GM19455 (cell line): ENCODE measurements at regions not wholly inside any gene's neighbourhood (a gene's known extent, or its start where the extent isn't known, plus 50 kb on each side); places are given as distances from the start of the nearest gene placed in this dataset.

ENCODE experiments used
- ATAC-seq: cut with Tn5 transposase; IDR thresholded peaks from one replicate; pipeline ENCODE4 v1.9.1; 2021; ENCODE audit not compliant: unreplicated experiment

DNA sequence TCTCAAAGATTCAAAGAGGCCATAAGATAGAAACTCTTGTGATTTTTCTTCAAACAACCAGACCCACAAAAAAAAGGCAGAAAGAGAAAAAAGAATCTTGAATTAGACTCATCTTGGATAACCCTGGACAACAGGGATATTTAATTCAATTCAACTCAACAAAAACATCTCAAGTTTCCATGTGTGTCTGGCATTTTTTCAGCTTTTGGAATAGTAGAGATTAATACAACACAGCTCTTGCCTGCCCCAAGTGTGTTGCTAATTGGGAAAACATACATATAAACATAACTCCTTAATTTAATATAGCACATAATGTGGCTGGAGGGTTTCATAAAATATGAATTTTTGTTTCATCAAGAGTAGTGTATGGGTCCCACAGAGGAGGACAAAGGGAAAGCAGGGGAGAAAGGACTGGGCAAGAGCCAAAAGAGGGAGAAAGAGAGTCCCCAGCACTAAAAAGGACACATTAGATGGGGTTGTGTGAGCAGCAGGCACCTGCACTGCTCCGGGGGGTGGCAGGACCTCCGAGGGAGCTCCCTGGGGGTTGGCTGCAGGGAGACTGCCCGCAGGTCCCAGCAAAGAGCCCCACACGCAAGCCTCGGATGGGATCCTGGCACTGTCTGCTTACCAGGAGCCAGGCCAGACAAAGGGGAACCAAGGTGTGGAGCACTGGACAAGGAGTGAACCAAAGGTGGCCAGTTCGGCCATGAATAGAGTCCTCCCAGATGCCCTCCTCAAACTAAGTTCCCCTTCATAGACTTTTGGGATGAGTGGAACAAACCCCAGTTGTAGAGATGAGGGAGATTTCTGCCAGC lies 65.6 kb upstream of the TMEM72 start:
- ATAC-seq = no peak

DNA sequence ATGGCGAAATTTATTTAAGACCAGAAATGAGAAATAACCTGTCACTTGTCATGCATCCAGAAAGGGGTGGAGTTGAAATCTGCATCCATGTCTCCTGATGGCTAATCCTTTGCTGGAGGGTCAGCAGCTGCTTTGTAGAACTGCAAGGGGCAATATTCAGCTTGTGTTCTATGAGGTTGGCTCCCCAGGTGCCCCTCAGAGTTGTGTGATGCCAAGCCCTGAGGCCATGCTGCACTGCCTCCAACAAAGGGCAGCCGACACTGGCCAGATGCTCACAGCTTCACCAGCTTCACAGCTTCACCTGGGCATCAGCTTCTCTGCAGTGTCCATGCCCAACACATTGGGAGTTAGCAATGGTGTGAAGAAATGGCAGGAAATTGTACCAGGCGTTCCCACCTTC lies 64.0 kb upstream of the TMEM72 start:
- ATAC-seq = no peak

DNA sequence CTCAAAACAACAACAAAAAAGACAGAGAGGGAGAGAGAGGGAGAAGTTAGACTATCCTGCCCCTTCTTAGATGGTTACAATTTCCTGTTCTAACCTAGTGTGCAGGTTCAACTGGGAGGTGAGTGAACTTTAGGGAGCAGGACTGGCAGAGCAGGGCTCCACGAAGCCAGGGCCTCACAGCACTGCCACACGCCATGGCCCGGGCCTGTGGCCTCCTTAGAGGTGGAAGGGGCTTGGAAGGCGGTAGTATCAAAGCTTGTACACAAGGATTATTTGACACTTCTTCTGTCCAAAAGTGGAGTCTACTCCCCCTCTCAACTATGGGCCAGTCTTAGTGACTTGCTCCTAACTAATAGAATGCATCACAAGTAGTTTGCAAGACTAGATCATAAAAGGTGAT lies 62.9 kb upstream of the TMEM72 start:
- ATAC-seq = no peak

DNA sequence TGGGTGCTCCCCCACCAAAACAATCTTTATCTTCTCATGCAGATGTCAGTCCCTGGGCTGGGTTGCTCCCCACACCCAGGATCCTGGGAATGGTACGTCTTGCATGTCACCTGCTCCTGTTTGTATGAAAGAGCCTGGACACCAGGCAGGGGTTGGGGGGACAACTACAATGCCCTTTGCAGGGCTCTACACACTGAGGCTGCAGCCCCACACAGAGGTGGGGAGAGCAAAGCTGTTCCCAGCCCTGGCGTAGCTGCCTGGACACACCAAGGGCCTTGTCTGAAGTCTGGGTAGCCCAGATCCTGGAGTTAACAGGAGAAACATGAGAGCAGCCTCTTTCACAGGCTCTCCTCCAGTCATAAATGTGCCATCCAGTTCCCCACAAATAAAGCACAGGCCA lies 61.2 kb upstream of the TMEM72 start:
- no peak for ATAC-seq

DNA sequence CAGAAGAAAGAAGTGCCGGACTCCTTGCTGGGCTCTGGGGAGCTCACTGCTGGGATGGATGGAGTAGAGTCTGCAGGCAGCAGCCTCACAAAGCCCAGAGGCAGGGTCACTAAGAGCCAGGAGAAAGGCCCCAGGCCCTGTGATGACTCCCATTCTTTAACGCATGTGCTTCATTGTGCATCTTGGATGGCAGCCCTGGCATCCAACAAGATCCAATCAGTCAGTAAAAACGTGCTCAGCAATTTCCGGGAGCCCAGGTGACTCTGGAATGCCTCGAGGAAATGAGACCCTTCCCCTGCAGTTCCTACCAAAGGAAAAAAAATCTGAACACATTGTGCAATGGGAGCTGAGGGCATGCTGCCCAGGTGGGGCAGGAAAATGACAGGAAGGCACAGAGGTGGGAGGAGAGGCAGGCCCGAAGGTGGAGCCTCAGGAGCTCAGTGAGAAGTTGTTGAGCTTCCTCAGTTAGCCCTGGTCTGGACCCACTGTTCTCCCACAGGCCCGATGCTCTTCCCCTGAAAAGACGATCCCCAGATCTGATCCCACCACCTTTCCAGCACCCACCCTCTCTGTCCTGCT lies 60.7 kb upstream of the TMEM72 start:
- no peak for ATAC-seq

- no peak for ATAC-seq
Measured at GRCh38 chr10:44851413-44851812, 59.7 kb upstream of the TMEM72 start.

DNA sequence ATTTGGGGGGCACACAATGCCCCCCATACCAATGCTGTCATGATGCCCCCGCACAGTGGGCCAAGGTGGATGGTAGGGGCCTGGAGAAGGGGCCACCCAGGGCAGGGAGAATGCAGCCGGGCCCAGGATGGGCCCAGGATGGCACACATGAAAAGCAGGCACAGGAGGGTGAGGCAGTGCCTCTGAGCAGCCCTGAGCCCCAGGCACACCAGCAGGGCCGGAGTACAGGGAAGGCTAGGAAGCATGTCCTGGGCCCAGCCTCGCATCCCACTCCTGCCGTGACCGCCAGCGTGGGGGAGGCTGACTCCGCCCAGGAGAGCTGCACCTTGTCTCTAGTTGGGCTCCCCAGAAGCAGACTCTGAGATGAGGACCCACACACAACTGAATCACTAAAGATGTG lies 59.3 kb upstream of the TMEM72 start:
- ATAC-seq = no peak

DNA sequence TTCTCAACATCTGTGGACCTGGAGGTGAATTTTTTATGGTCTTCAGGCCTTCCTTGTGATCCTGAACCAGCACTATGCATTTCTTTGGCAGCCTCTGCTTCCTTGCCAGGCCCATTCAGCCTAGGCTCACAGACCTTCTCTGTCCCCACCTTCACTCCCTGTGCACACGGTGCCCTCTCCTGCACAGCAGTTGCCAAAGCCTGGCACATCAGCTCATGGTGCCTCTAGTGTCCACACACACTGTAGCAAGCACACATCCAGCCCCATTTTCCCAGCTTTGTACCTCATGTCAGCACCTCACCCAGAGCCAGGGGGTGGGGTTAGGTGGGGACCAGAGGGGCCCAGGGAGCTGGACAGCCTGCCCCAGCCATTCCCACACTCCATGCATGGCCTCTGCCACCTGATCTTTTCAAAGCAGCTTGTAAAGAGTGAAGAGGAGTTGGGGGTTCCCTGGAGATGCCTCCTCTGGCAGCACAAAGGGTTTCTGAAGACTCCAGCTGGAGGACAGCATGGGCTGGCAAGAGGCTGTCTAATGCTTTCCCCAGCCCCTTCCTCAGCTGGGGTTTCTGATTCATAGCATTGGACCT lies 57.9 kb upstream of the TMEM72 start:
- ATAC-seq = no peak

DNA sequence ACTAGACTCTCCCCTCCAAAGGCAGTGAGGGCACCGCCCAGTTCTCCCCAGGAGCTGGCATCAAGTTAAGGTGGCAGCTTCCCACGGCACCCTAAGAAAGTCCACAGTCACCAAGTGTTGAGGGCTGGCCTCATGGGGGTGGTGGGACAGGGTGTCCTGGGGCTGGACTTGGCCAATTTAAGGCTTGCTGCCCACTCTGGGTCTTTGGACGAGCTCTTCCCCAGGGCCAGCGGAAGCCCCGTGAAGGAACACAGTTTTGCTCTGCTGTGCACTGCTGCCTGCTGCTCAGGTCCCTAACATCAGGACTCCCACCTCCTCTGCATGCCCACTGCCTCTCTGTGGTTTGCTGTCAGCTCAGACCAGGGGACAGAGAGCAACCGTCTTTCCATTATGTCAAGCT lies 57.3 kb upstream of the TMEM72 start:
- ATAC-seq = no peak

- no peak for ATAC-seq
Measured at GRCh38 chr10:44854693-44855350, 56.3 kb upstream of the TMEM72 start.

GRCh38 chr10:44856696-44857095 lies 54.4 kb upstream of the TMEM72 start:
- no peak for ATAC-seq

DNA sequence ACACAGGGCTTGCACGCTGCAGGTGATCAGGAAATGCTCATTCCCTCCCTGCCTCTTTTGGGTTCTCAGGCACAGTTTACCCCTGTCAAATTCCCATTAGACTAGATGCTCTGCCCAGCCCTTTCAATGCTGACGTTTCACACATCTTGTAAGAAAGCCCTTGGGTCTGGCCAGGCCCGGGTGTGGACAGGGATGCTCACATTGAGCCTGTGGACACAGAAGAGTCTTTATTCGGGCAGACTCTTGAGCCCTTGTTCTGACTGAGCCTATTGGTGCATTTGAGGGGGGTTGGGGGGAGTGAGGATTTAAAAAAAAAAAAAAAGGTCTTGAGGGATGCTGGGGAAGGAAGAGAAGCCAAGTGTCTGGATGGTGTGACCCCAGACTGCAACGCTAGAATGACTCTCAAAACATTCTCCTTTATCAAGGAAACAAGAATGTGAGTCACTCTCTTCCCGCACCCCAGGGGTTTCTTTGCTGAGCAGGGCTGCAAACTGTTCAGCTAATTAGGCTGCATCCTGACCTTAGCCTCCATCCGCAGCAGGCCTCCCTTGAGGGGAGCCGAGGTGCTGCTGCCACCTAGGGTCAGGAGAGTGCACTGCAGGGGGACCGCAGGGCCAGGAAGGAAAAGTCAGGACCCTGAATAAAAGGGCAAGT lies 53.6 kb upstream of the TMEM72 start:
- no peak for ATAC-seq

DNA sequence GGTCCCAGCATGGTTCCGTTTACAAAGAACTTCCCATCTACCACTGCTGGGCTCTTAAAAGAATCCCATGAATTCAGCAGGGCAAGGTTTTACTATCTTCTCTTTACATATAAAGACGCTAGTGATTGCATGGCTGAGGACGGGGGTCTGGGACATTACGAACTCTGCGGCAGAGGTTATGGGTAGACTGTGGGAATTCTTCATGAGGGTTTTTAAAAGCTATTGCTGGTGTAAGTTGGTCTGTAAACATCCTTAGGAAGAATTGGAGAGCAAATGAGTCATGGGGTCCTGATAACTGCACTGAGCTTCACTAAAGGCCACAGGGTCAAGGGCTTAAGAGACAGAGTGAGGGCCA lies 53.1 kb upstream of the TMEM72 start:
- no peak for ATAC-seq

DNA sequence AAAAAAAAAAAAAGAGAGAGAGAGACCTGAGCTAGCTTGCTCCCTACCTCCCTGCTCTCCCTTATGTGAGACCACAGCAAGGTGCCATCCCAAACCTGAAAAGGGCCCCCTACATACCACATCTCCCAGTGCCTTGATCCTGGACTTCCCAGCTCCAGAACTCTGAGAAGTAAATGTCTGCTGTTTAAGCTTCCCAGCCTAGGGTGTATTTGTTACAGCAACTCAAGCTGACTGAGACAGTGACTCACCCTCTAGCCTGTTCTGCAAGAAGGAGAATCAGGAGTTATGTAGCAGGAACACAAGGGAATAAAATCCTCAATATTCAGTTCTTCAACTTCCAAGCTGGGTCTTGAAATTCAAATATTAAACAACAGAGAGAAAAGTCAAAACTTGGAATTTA lies 52.1 kb upstream of the TMEM72 start:
- ATAC-seq = no peak

DNA sequence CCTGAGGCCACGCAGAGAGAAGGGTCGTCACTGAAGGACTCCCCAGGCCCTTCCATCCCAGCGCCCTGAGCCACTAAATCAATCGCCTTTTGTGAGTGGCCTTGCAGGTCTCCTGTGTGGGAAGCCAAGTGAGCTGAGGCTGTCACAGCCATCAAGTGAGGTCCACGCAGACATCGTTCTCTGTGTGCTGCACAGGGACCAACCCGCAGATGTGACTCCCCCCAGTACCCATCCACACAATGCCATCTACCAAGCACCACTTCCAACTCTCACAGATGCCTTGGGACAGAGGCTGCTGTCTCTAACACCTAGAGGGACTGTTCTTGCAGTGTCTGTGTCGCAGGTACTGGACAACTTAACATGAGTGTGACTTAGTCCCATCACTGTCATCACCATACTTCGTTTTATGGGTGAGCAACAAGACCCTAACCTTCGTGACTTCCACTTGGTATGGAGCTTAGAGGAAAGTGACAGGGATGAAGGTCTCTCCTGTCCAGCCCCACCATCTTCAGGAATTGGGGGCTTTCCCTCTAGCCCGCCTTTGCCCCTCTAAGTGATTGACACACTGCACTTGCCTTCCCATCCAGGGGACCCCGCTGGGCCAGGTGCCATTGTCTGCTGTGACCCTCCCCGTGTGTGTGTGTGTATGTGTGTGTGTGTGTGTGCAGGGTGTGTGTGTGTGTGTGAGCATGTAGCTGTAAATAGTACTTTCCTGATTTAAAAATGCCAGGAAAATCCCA lies 51.4 kb upstream of the TMEM72 start:
- ATAC-seq = no peak

DNA sequence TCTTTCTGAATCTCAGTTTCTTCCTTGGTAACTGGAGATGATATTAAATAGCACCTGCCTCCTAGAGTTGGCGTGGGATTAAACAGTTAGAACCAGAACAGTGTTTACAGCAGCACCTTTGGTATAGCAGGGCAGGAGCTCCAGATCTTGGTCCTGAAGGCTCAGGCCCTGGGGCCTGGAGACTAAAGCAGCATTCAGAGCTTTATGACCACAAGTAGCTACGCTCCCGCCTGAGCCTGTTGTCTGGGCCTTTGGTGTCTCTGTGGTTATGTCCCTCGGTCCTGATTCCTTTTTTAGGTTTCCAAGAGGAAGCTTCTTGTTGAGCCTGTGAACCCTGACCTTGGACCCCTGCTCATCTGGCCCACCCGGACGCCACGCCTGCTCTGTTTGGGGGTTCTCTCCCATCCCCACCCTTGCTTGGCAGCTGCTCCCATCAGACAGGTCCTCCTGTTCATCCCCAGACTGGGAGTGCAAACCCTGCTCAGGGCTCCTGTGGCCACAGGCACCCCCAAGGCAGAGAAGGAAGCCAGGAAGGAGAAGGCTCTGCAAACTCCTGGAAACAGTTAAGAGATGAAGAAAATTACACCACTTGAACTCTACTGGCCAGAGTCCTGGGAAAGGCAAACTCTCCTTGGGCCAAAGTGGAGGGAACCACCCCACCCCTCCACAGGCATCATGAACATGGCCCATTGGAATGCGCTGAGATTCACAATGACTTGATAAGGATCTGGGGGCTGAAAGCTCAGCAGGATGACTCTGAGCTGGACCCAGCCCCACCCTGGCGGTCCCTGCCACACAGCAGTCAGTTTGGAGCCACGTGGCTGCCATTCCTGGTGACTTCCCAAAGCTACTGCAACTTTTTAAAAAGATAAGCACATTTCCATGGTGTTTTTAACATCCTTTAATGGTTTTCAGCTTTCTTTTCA lies 50.1 kb upstream of the TMEM72 start:
- no peak for ATAC-seq
